Fibroblast of the aortic adventitia (primary cell): ENCODE measurements at regions not wholly inside any gene's neighbourhood (a gene's known extent, or its start where the extent isn't known, plus 50 kb on each side); places are given as distances from the start of the nearest gene placed in this dataset.
"Not testable (repeated sequence)": the region's sequence is repeated elsewhere in the genome, so short reads cannot be mapped to it uniquely, and the experiment has no call there.

Experiments used
- DNase-seq: peaks from one replicate; pipeline ENCODE4 v3.0.0-alpha.2; 2010; ENCODE audit warnings: low read depth
- H3K4me3 ChIP-seq: 2 replicates; pipeline ENCODE4 v1.5.1; 2011; ENCODE audit warnings: low read depth, mild to moderate bottlenecking, control low read depth, low read length, moderate library complexity
- TF ChIP-seq, protein P1 (sequence below): IDR thresholded peaks from 2 replicates; pipeline ENCODE4 v1.5.1; 2011; ENCODE audit warnings: mild to moderate bottlenecking, low read length, control low read depth, inconsistent platforms; ENCODE audit not compliant: insufficient read depth

DNA sequence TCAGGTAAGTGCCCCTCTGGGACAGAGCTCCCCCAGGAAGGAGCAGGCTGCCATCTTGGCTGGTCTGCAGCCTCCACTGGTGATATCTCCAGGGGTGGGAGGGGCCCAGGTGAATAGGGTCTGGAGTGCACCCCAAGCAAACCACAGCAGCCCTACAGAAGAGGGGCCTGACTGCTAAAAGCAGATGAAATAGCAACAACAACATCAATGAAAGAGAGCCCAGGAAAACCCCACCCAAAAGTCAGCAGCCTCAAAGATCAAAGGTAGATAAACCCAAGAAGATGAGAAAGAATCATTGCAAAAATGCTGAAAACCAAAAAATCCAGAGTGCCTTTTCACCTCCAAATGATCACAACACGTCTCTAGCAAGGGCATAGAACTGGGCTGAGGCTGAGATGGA lies 92.5 kb upstream of the PAGE3 start:
- TF ChIP-seq, protein P1, sequence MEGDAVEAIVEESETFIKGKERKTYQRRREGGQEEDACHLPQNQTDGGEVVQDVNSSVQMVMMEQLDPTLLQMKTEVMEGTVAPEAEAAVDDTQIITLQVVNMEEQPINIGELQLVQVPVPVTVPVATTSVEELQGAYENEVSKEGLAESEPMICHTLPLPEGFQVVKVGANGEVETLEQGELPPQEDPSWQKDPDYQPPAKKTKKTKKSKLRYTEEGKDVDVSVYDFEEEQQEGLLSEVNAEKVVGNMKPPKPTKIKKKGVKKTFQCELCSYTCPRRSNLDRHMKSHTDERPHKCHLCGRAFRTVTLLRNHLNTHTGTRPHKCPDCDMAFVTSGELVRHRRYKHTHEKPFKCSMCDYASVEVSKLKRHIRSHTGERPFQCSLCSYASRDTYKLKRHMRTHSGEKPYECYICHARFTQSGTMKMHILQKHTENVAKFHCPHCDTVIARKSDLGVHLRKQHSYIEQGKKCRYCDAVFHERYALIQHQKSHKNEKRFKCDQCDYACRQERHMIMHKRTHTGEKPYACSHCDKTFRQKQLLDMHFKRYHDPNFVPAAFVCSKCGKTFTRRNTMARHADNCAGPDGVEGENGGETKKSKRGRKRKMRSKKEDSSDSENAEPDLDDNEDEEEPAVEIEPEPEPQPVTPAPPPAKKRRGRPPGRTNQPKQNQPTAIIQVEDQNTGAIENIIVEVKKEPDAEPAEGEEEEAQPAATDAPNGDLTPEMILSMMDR = no peak
- DNase-seq = no peak

DNA sequence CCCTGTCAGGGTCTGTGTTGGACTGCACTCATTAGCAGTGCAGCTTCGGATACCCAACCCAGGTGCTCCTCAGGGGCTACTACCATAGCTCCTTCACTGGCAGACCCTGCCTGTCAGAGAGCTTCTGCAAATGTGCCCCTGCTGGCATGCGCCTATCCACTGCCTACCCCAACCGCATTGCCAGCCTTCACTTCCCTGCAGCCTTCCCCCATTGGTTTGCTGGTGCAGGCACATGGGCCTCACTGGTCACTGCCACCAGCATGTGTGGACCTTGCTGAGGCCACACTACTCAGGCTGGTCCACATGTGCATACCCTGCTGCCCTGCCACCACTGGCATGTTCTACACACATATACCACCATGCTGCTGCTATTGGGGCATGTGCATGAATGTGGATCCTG lies 72.5 kb upstream of the MAGEH1 start:
- H3K4me3 ChIP-seq = no peak overlapping the region
- no peak for DNase-seq
- TF ChIP-seq, protein P1 = no peak

More for the DNA sequence above, 92.5 kb upstream of the PAGE3 start:
- H3K4me3 ChIP-seq = no peak overlapping the region

DNA sequence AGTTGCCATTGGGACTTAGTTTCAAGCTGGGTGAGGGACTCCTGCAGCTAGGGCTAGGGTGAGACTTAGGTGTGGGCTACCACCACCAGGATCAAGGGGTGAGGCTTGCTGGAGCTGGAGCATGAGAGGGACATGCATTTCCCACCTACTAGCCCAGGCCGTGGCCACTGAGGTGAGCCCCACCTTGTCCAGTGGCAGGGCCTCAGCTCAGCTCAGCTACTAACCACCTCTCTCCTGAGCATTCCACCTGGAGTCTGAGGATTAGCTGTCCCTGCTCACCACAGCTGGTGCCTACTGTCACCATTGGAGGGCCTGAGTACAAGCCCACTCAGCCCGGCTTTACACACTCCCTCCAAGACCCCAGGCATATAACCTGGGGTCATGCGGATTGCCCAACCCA lies 62.6 kb upstream of the MAGEH1 start:
- DNase-seq = no peak
- no peak overlapping the region for H3K4me3 ChIP-seq
- TF ChIP-seq, protein P1 = no peak

GRCh38 chrX:55396836-55397235 lies 55.1 kb upstream of the MAGEH1 start:
- not testable (repeated sequence) for DNase-seq, H3K4me3 ChIP-seq
